ENCODE measurements at regions not wholly inside any gene's neighbourhood (a gene's known extent, or its start where the extent isn't known, plus 50 kb on each side); places are given as distances from the start of the nearest gene placed in this dataset.

DNA sequence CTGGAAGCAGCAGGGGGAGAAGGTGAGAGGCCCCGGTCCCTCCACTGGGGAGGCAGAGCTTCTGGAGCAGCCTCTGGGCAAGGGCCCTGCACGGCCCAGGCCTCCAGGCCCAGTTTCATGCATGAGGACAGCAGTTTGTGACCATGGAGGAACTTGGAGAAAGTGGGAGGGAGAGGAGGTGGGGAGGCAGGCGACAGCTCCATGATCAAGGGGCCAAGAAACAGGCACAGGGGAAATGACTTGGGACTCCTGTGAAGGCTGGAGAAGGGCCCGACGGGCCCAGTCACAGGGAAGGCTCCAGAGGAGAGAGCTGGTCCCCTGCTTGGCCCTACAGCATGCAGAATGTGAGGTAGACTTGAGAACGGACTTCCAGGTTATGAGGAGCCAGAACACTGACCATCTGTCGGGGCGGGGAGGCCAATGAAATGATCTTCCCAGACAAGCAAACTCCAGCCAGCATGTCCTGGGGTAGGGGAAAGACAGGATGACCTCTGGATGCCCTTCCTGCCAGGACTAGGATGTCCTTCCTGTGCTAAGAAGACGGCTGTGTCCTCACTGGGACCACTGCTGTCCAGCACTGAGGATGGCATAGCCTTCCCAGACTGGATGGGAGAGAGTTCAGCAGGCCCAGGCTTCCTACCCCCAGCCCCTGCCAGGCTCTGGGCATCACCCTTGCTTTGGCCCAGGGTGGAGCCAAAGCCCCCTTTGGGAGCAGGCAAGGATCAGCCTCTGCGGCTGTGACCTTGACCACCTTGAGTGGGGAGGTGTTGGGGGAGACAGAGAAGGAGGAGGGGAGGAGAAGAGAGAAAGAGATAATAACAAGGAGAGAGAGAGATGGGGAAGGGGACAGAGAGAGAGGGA, 548.2 kb downstream of the PTPRU start:
- no peak for TF ChIP-seq ZFX (IDR thresholded peaks at IDR 0.05)
- TF ChIP-seq EZH2phosphoT487 (IDR thresholded peaks at IDR 0.05; ENCODE audit: borderline replicate concordance), result no peak
- no peak for TF ChIP-seq SRF (IDR thresholded peaks at IDR 0.05; ENCODE audit: low read depth)
- no peak for TF ChIP-seq CTCF (IDR thresholded peaks at IDR 0.05 in 2 of 3, conservative IDR thresholded peaks at IDR 0.05 in 1 of 3; ENCODE audit: borderline replicate concordance in 1 of 3, insufficient read depth in 1 of 3, low read depth in 2 of 3, low read length in 2 of 3)
- TF ChIP-seq POLR2A (IDR thresholded peaks at IDR 0.05; ENCODE audit: borderline replicate concordance, extremely low read depth, insufficient read depth, insufficient read length), result no peak
- no peak for TF ChIP-seq SIN3A (IDR thresholded peaks at IDR 0.05; ENCODE audit: low read depth)
- TF ChIP-seq EZH2 (IDR thresholded peaks at IDR 0.05), result no peak

Data from HCT116 (cell line).